GM21515 (cell line): ENCODE measurements at regions not wholly inside any gene's neighbourhood (a gene's known extent, or its start where the extent isn't known, plus 50 kb on each side); places are given as distances from the start of the nearest gene placed in this dataset.

Experiments
- ATAC-seq: cut with Tn5 transposase; IDR thresholded peaks from one replicate; pipeline ENCODE4 v1.9.1; 2021; ENCODE audit not compliant: unreplicated experiment

DNA sequence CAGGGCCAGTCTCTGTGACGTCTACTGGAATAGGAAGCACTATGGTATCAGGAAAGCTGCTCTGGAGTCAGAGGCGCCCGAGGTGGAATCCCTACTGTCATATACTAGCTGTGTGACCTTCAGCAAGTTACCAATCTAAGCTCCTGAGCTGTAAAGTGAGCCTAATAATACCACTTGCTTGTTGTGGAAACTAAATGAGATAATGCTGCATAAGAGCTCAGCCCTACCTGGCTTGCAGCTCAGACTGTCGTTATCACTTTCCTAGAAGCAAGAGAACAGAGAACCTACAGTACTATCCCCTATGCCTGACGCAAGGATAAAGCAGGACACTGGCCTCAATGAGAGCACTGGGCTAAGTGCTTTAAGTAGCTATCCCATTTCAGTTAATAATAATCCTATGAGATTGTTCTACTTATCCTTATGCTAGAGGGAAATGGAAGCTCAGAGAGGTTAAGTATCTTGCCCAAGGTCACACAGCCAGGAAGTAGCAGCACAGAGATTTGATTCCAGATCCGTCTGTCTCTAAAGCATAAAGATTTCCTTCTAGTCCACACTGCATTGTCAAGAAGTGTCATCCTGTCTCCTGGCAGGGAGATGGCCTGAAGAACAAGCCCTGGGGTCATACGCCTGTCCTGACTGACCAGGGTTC, 195.2 kb downstream of the TLE3 start:
- ATAC-seq: no peak

DNA sequence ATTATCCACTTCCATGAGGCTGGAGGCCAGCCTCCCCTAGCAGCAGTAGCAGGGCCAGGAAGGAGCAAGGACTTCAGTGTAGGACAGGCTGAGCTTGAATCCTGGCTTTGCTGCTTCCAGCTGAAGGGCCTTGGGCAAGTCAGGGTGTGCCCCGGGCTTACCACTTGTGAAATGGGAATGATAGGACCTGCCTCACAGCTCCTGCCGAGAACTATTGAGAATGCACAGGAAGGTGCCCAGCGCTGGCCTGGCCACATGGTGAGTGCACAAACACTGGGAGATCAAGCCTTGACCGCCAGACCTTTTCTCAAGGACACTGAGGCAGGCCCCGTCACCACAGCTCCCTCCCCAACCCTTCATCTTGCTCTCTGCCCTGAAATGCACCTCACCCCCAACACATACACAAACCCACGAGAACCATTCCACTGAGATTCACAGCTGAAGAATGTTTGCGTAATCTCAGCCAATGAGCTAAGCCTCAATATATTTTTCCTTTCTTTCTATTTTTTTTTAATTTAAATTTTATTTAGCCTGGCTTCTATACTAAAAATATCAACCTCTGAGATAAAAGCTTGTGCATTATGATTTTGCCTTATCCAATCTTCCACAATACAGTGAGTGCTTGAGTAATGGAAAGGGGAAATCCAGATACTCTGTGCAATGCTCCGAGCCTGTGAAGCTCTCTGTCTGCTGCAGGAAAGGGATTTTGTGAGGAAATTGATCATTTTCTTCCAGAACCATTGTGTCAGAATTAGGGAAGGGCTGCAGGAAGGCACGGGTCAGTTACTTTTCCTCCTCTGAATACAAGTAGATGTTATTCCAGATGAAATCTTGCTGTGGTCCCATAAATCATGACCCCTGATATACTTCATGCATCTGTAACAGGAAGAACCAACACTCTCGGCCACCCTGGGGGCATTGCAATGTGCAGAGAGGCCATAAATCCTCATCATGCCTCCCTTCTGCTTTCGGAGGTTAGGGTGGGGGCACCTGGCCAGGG, 193.9 kb downstream of the TLE3 start:
- no peak for ATAC-seq

DNA sequence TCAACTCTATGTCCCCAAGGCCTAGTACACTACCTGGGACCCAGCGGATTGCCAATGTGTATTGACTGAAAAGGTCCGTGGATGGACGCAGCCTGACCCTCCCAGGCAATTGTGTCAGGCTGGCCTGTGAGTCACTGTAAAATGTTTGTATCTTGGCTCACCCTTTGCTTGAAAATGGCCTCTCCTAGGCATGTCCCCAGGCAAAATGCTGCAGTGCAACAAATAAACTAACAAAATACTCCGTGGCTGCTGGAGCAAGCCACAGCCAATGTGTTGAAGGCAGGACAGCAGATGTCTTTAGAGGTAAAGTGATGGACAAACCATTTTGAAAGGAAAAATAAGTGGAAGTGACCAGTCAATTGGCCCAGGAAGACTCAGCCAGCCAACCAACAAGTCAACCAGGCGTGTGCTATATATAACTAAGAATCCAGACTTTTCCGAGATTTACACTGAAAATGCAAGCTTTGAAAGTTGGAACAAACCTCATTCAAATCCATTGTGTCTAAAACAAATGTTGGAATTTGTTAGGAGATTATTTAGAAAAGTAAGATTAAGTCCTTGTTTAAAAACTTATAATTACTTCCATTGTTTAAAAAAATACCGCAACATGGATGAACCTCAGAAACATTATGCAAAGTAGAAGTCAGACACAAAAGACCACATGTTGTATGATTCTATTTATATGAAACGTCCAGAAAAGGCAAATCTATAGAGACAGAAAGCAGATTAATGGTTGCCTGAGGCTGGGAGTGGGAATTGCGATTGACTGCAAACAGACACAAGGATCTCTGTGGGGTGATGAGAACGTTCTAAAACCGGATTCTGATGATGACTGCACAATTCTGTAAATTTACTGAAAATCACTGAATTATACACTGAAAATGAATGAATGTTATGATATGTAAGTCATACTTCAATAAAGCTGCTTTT, 191.2 kb downstream of the TLE3 start:
- no peak for ATAC-seq

DNA sequence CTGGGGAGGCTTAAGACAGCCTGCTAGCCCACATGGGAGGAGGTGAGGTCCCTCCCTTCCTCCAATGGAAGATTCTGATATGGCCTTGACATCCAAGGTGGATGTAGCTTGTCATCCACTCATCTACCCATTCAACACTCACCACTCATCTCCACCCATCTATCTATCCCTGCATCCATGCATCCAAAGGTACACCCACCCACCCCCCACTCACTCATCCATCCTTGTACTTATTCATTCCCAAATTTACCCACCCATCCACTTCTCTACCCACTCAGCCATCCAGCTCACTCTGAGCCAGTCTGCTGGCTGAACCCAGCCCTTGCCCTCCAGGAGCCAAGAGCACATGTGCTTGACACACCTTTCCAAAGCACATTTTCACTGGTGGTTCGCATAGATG, 189.7 kb downstream of the TLE3 start:
- ATAC-seq: no peak

DNA sequence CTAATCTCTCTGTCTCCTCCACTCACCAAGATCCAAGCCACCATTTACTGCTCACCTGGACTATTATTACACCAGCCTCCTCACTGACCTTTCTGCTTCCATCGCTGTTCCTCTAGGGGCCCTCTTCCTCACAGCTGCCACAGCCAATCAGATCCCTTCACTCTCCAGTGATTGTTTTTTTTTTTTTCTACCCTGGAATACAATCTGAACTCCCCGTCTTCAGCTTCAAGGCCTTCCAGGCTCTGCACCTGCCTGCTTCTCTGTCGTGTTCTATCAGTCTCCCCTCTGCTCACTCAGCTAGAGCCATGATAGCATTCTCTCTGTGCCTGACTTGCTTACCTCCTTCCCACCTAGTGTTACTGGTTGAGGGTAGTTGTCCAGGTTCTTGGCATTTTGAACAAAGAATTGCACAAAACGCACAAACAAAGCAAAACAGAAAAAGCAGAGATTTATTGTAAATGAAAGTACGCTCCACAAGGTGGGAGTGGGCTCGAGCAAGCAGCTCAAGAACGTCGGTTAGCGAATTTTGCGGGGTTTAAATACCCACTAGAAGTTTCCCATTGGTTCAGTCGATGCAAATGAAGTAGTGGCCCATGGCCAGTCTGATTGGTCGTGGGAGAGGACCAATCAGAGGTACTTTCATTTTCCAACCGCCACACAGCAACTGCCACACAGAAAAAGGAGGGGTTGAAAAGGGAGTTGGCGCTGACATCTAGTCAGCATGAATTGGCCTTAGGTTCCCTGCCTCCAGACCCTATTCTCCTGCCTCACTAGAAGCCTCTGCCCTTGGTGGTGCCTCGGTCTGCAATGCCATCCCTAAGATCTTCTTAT, 188.9 kb downstream of the TLE3 start:
- no peak for ATAC-seq

DNA sequence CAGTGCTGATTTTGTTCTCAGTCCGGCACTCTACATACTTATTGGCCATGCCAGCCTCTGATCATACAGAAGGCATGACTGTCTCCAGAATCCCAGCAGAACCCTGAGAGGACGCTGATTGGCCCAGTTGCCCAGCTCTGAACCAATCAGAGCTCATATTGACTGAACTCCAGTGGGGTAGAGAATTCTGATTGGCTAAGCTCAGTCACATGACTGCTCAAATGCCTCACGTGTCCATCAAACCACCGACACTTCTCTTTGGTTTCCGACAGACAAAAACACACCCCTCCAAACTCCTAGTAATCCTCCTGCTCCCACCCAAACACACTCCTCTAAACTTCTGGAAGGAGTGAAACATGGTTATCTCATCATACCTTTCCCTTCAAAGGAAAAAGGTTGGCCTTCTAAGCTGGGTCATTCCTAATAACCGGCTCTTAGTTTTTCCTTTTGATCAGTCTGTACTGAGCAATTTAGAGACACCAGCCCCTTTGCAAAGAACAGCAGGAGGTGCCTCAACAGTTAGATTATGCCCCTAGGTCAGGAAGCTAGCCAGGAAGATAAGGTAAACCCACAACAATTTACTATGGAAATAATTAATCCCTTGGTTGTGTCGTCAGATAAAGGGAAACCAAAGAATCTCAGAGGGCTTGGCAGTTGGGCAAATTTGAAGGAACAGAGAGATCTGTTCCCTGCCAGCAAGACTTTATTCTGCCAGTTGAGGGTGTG, 187.8 kb downstream of the TLE3 start:
- no peak for ATAC-seq

DNA sequence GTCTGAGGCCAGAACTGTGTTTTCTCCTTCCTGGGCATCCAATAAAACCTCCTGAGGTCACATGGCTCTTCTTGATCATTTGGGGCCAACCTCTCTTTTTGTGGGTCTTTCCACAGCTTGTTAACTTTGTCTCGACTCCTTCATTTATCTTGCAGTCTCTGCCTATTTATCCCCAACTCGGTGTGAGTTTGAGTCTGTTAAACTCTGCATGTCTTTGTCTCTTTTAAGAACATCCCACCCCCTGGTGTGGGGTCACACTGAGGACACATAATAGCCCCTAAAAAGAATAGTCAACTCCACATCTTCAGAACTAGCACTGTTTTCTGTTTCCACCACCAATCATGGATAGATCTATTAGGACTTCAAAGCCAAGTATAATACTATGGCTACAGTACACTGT, 187.2 kb downstream of the TLE3 start:
- no peak for ATAC-seq

DNA sequence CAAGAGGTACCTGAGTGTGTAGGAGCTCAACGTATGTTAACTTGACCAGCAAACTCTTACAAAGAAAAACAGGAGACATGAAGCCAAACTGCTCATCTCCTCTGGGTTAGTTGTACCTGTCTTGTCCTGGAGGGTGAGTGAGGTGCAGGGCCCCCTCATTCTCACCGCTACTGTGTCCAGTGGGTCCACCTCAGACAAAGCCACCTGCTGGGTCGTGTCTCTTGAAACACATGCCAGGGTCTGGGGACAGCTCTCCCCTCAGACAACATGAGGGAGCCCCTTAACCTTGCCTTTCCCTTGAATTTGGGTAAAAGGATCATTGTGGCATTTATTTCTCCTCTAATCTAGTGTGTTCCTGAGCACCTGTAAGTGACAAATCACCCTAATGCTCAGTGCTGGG, 185.6 kb downstream of the TLE3 start:
- no peak for ATAC-seq

DNA sequence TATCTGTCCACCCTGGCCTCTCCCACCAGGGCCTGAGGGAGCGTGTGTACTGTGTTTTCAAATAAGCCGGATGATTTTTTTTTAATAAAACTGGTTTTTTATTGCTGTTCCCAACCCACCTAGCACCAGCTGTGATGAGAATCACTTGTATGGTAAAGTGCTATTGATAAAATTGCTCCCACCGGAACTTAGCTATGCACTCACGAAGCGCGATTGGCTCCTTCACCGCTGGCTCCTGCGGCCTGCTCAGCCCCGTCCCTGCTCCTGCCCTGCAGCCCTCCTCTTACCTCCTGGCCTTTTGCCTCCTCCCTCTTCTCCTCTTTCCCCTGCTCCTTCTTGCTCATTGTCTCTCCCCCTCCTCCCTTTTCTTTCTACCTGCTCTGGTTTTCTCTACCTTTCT, 183.7 kb downstream of the TLE3 start:
- no peak for ATAC-seq

DNA sequence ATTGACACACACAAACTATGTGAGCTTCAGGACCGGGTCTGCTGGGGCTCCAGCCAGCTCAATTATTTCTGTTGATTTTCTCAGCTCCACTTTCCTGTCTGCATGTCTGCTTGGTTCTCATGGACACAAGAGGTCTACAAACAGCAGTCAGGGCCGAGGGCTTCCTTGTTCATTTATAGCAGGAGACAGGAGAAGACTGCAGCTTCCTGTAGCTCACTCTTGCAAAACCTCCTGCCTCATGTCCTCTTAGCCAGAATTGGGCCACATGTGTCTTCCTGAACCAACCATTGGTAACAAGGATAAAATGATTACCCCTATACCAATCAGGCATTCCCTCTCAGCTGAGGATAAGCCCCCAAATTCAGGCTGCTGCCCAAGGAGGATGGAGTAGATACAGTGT, 182.8 kb downstream of the TLE3 start:
- ATAC-seq: no peak

DNA sequence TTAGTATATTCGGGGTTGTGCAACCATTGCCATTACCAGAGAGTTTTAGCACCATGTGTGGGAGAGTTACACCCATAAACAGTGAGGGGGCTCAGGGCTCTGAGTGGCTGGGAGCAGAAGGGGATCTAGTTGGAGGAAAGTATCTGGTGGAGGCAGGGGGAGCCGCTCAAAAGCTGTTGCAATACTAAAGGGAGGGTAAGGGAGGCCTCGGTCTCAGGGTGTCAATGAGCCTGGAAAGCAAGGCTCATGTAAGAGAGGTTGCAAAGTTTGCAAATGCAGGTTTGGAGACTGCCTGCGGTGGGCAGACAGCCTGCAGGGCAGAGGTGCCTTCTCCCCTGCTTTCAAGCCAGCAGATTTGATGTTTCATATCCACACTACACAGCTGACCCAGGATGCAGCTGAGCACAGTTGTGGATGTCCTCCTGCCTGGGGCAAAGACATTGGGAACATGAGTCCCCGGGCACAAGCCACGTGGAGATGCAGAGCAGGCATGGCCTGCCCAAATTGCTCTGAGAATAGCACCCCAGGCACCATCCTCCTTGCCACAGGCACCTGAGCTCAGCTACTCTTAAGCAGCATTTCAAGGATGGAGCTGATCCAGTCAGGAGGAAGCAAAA, 181.4 kb downstream of the TLE3 start:
- ATAC-seq: no peak

DNA sequence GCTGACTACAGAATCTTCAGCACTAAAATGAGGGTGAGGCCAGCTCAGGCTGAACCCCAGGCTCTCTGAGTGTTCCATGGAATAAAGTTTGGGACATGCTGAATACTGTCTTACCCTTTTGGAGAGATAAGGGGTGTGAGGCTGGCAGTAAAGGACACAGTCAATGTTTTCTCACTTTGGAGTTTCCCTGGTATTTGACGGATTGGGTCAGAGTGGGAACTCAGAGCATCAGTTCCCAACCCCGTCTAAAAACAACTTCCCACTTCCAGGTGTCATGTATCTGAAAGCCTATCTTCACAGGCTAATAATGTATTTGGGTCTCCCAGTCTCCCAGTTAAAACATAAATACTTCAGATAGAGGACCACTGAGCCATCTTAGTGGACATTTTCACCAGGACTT, 180.7 kb downstream of the TLE3 start:
- ATAC-seq: no peak

DNA sequence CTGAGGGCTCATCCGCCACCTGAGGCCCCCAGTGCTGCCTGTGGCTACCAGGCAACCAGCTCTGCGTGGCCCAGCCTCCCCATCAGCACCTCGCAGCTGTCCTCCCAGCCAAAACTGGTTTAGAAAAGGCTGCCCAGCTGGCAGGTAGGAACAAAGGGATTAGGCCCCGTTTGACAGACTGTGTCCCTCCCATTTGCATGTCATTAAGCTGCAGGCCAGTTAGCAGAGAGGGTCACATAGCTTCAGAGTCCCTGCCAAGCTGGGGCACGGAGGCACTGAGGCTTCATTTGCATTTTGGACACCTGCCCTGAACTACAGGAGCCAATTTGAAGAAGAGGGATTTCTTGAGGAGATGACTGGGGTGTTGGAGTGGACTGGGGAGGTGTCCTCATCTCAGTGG, 177.9 kb downstream of the TLE3 start:
- no peak for ATAC-seq

DNA sequence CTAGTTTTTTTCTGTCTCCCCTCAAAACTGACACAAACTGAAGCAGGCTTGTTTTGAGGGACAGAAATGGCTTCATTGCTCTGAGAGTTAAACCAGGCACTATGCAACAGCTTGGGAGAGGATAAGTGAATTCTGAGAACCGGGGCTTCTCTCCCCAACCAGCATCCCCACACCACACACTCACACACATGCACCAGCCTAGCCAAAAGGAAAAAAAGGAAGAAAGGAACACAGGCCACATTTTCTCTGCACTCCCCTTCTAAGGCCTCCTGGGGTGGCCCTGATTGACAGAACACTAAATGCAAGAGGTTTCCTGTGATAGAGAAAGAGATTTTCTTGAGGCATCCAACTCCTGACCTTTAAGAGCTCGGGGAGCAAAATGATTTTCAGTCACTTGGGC, 177.5 kb downstream of the TLE3 start:
- no peak for ATAC-seq

DNA sequence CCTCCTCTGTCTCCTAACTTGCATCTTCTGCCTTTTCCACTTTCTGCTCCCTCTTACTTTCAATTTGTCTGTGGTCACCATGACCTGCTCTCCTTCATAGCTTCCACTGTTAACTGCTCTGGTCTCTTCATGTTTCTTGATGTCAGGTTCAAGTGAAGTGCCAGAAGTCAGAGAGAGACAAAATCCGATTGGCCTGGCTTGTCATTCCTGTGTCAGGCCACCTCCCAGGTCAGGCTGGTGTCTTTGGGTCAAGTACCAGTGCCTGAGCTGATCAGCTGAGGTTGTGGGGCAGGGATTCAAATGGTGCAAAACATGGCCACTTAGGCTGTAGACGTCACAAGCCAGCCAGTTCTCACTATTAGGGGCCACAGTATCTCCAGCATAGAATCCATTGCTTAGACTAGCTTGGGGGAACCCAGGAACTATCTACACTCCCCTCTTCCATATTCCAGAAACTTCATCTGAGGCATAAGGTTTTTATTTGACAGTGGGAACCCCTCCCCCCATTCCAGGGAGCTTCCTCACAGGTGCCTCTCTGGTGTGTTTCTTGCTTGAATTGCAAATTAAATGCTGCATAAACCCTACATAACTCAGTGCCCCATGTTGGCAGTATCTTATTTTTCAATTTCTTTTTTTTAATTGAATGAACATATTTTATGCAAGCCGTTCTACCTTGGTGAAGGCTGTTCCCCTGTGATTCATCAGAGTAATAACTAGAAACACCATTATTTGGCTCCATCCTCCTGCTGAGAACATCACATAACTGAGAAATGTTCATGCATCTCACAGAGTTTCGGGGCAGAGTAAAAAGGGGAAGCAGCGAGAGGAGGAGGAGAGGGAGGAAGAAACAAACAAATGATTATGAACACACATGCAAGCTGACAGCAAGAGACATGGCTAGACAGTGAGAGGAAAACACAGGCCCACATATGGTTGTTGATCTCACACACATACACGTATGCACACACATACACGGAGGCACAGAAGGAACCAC, 175.8 kb downstream of the TLE3 start:
- ATAC-seq: peak; percentile 78

DNA sequence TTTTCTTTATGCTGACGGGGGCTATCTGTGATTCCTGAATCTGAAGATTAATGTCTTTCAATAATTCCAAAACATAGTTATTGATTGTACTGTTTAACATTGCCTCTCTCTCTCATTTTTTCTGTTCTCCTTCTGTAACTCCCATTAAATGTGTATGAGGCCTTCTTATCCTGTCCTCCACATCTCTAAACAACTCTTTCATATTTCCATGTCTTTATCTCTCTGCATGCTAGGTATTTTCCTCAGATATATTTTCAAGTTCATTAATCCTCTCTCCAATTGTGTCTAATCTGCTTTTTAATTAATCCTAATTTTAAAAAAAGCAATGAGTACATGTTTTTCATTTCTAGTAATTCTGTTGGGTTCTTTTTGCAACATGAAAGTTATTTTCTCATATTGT, 173.2 kb downstream of the TLE3 start:
- no peak for ATAC-seq

DNA sequence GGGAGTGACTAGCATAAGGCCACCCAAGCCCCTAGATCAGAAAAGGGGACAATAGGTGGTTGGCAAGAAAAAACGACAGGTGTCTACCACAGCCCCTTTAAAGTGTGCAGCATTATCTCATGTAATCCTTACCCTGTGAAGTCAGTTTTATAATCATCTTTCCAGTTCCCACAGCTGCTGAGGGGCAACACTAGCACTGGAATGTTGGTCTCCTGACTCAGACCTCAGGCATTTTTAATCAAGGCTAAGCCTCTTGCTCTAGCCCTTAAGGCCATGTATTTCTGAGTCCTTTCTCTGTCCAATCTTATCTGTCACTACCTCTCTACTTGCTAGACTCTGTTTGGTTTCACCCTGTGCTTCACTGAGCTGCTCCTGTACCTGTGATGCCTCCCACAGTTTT, 171.7 kb downstream of the TLE3 start:
- no peak for ATAC-seq

DNA sequence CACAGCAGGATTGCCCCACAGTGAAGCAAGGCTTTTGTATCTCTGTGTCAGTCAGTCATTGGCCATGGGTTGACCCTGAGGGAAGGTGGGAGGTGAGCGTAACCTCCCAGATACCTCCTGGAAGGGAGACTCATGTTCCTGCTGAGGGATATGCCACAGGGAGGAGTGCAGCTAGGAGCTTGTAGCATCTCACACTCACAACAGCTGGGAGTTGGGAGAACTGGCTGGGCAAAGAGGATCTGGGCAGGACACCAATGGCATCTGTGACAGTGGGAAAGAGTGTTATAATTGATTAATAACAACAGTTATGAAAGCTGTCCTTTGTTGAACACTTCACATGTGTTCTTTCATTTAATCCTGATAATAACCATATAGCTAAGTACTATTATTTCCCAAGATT, 171.0 kb downstream of the TLE3 start:
- ATAC-seq: no peak
